ENCODE measurements at regions not wholly inside any gene's neighbourhood (a gene's known extent, or its start where the extent isn't known, plus 50 kb on each side); places are given as distances from the start of the nearest gene placed in this dataset.

DNA sequence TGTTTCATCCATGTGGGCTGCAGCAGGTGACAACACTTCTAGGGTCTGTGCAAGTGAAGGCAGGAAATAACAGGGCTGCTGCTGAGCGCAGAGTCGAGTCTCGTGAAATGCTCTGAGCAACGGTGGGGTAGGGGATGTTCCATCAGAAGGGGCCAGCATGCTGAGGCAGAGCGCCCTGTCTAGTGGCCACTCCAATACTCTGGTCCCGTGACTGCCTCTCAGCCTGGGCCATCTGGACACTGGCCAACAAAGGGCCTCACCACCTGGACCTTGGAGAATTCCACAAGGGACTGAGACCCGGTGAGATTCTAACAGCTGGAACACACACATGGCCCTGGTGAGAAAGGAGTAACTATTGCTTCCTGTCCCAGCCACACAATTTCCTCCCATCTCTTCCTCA lies 375.7 kb downstream of the SHANK2 start:
- FAIRE-seq, result no peak
- Histone ChIP-seq H3K4me1 (ENCODE audit: insufficient read depth, low read length) (no peaks in the 10 kb centered on the region), H3K79me2 (ENCODE audit: insufficient read depth, low read length) (no peaks in the 10 kb centered on the region), H3K36me3 (replicated peaks in 1 of 2; ENCODE audit: control insufficient read depth in 1 of 2, insufficient read depth in 2 of 2, low read length in 2 of 2) (peaks cover 4 to 28% of the 10 kb centered on the region in 2 experiments; a peak in 3 of 5 replicates), H3K4me3 (replicated peaks in 1 of 3; ENCODE audit: insufficient read depth in 1 of 3, low read depth in 2 of 3, low read length in 3 of 3) (no peak overlapping the region), H2AFZ (ENCODE audit: low read length) (no peak overlapping the region), H3K4me2 (ENCODE audit: low read depth, low read length) (no peak overlapping the region), H3K27me3 (ENCODE audit: control insufficient read depth in 1 of 2, insufficient read depth in 2 of 2, low read length in 2 of 2) (no peaks in the 10 kb centered on the region), H4K20me1 (ENCODE audit: insufficient read depth, low read length) (peaks cover 20% of the 10 kb centered on the region; the same call in 1 of the 2 replicates), H3K27ac (ENCODE audit: extremely low read length, insufficient read depth, low read length) (no peak overlapping the region), H3K9me3 (ENCODE audit: low read length) (no peaks in the 10 kb centered on the region), H3K9ac (ENCODE audit: insufficient read depth, low read depth, low read length) (no peak overlapping the region)
- ATAC-seq, result peak; percentile 19; the same call in 1 of the 3 replicates
- intact Hi-C loops (cut with micrococcal nuclease; ENCODE audit: unreplicated experiment), result no loop called here
- TF ChIP-seq ZNF572 (CRISPR knock-in tag; IDR thresholded peaks at IDR 0.05) (no peak), HDAC1 (CRISPR knock-in tag; IDR thresholded peaks at IDR 0.05) (no peak), MTA1 (CRISPR knock-in tag; IDR thresholded peaks at IDR 0.05; ENCODE audit: borderline replicate concordance) (no peak)
- in situ Hi-C loops (cut with HindIII; ENCODE audit: extremely low pct_ligation_motif_present, low pct_unique_long_range_greater_than_20kb), result no loop called here
- ChIA-PET POLR2A (no interaction called here), CTCF (ENCODE audit: low intra/inter-chr PET ratio, low total read pairs) (no interaction called here)
- no peak for DNase-seq (ENCODE audit: low spot score)
- WGBS (ENCODE audit: low lambda C conversion rate), result 85% methylated on average over 5 of the region's 7 CpGs
- BruUV-seq (replicated peaks), result no TSS peak

DNA sequence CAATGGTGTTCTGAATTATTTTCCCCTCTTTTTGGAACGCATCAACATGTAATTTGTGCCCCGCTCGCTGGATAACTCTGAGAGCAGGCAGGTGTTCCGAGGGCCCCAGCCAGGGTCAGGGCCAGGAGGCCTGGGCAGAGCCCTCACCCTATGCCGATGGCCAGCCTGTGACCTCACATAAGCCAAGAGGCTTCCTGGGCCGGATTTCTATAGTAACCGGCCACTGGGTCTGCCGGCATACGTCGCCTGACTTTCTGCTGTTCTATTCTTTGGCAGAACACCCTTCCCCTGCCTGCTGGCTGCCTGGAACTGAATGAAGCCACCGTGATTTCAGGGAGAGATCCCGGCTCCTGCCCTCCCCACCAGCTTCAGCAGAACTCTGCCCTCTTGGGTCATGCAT lies 375.2 kb downstream of the SHANK2 start:
- DNase-seq (ENCODE audit: low spot score) (no peak), FAIRE-seq (no peak), ATAC-seq (peak; percentile 33; the same call in 2 of the 3 replicates)
- Histone ChIP-seq H4K20me1 (ENCODE audit: insufficient read depth, low read length) (peaks cover 22% of the 10 kb centered on the region; the same call in 1 of the 2 replicates), H3K36me3 (replicated peaks in 1 of 2; ENCODE audit: control insufficient read depth in 1 of 2, insufficient read depth in 2 of 2, low read length in 2 of 2) (peaks cover 2 to 25% of the 10 kb centered on the region in 2 experiments; a peak in 2 of 5 replicates), H3K4me3 (replicated peaks in 1 of 3; ENCODE audit: insufficient read depth in 1 of 3, low read depth in 2 of 3, low read length in 3 of 3) (no peak overlapping the region), H2AFZ (ENCODE audit: low read length) (no peak overlapping the region), H3K27me3 (ENCODE audit: control insufficient read depth in 1 of 2, insufficient read depth in 2 of 2, low read length in 2 of 2) (no peaks in the 10 kb centered on the region), H3K9ac (ENCODE audit: insufficient read depth, low read depth, low read length) (no peak overlapping the region), H3K27ac (ENCODE audit: extremely low read length, insufficient read depth, low read length) (no peak overlapping the region), H3K79me2 (ENCODE audit: insufficient read depth, low read length) (no peaks in the 10 kb centered on the region), H3K4me2 (ENCODE audit: low read depth, low read length) (no peak overlapping the region), H3K9me3 (ENCODE audit: low read length) (no peaks in the 10 kb centered on the region), H3K4me1 (ENCODE audit: insufficient read depth, low read length) (no peaks in the 10 kb centered on the region)
- no peak for TF ChIP-seq IKZF5 (CRISPR knock-in tag; IDR thresholded peaks at IDR 0.05)
- TF ChIP-seq ZNF143 (CRISPR knock-in tag; IDR thresholded peaks at IDR 0.05), result no peak
- TF ChIP-seq, protein P1, sequence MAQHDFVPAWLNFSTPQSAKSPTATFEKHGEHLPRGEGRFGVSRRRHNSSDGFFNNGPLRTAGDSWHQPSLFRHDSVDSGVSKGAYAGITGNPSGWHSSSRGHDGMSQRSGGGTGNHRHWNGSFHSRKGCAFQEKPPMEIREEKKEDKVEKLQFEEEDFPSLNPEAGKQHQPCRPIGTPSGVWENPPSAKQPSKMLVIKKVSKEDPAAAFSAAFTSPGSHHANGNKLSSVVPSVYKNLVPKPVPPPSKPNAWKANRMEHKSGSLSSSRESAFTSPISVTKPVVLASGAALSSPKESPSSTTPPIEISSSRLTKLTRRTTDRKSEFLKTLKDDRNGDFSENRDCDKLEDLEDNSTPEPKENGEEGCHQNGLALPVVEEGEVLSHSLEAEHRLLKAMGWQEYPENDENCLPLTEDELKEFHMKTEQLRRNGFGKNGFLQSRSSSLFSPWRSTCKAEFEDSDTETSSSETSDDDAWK (CRISPR knock-in tag; IDR thresholded peaks at IDR 0.05), result no peak
- TF ChIP-seq NFIC (IDR thresholded peaks at IDR 0.05; ENCODE audit: low read length), result no peak
- TF ChIP-seq NAIF1 (CRISPR knock-in tag; IDR thresholded peaks at IDR 0.05; ENCODE audit: borderline replicate concordance), result no peak
- no peak for TF ChIP-seq PRPF4 (IDR thresholded peaks at IDR 0.05; ENCODE audit: low read depth, low read length, poor library complexity, severe bottlenecking)
- no peak for TF ChIP-seq ZNF709 (CRISPR knock-in tag; IDR thresholded peaks at IDR 0.05)
- TF ChIP-seq MTERF4 (CRISPR knock-in tag; IDR thresholded peaks at IDR 0.05), result no peak
- TF ChIP-seq ZBTB20 (CRISPR knock-in tag; IDR thresholded peaks at IDR 0.05; ENCODE audit: borderline replicate concordance, low read depth), result no peak
- TF ChIP-seq, protein P2, sequence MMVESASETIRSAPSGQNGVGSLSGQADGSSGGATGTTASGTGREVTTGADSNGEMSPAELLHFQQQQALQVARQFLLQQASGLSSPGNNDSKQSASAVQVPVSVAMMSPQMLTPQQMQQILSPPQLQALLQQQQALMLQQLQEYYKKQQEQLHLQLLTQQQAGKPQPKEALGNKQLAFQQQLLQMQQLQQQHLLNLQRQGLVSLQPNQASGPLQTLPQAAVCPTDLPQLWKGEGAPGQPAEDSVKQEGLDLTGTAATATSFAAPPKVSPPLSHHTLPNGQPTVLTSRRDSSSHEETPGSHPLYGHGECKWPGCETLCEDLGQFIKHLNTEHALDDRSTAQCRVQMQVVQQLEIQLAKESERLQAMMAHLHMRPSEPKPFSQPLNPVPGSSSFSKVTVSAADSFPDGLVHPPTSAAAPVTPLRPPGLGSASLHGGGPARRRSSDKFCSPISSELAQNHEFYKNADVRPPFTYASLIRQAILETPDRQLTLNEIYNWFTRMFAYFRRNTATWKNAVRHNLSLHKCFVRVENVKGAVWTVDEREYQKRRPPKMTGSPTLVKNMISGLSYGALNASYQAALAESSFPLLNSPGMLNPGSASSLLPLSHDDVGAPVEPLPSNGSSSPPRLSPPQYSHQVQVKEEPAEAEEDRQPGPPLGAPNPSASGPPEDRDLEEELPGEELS (CRISPR knock-in tag; IDR thresholded peaks at IDR 0.05), result no peak
- in situ Hi-C loops (cut with HindIII; ENCODE audit: extremely low pct_ligation_motif_present, low pct_unique_long_range_greater_than_20kb) (no loop called here), intact Hi-C loops (cut with micrococcal nuclease; ENCODE audit: unreplicated experiment) (no loop called here)
- ChIA-PET CTCF (ENCODE audit: low intra/inter-chr PET ratio, low total read pairs) (no interaction called here), POLR2A (no interaction called here)
- BruUV-seq (replicated peaks), result no TSS peak
- 89% methylated on average over 12 of the region's 12 CpGs for WGBS (ENCODE audit: low lambda C conversion rate)
